Sigmoid colon (tissue), 4 donors: ENCODE measurements at regions not wholly inside any gene's neighbourhood (a gene's known extent, or its start where the extent isn't known, plus 50 kb on each side); places are given as distances from the start of the nearest gene placed in this dataset.

Source experiments
- CTCF ChIP-seq, 4 experiments: fragments of 450-650 bp in 3 of 4; fragments of 200-600 bp in 1 of 4; IDR thresholded peaks; one replicate each; pipeline ENCODE4 v1.5.1; 2016 to 2019; ENCODE audit warnings: antibody characterized with exemption in 4 of 4, mild to moderate bottlenecking in 3 of 4, moderate library complexity in 2 of 4
- EP300 ChIP-seq, 4 donors: sonication (generic); formaldehyde crosslinking; IDR thresholded peaks; one replicate each; pipeline ENCODE4 v1.6.1; 2017; ENCODE audit warnings: antibody characterized with exemption in 4 of 4

- TF ChIP-seq CTCF (IDR thresholded peaks at IDR 0.05) (no peak), EP300 (IDR thresholded peaks at IDR 0.05) (no peak)
Observed at GRCh38 chr10:21041763-21042458, 144.8 kb upstream of the NEBL start.
